DOHH2 (cell line): ENCODE measurements at regions not wholly inside any gene's neighbourhood (a gene's known extent, or its start where the extent isn't known, plus 50 kb on each side); places are given as distances from the start of the nearest gene placed in this dataset.

Source experiments
- H3F3A ChIP-seq: fragments of 200-600 bp; sonication (generic), shearing (Covaris generic); 2 replicates; pipeline ENCODE4 v1.6.0; 2016; ENCODE audit warnings: antibody characterized with exemption, mild to moderate bottlenecking; ENCODE audit not compliant: control insufficient read depth, insufficient read depth
- H3K27ac ChIP-seq: fragments of 200-600 bp; sonication (generic); 2 replicates; pipeline ENCODE4 v1.5.1; 2014; ENCODE audit warnings: low read depth, mild to moderate bottlenecking, low read length, moderate library complexity
- H3K27me3 ChIP-seq: fragments of 200-600 bp; sonication (generic); 2 replicates; pipeline ENCODE4 v1.6.1; 2014; ENCODE audit warnings: mild to moderate bottlenecking, low read length, mixed read lengths; ENCODE audit not compliant: control insufficient read depth
- H3K36me3 ChIP-seq: fragments of 200-600 bp; sonication (generic); 2 replicates; pipeline ENCODE4 v1.6.1; 2014; ENCODE audit warnings: mild to moderate bottlenecking, low read length, moderate library complexity, mixed read lengths; ENCODE audit not compliant: control insufficient read depth
- H3K4me1 ChIP-seq: fragments of 200-600 bp; sonication (generic); 2 replicates; pipeline ENCODE4 v1.6.1; 2014; ENCODE audit warnings: mild to moderate bottlenecking, low read length, mixed read lengths; ENCODE audit not compliant: control insufficient read depth
- H3K4me2 ChIP-seq: fragments of 200-600 bp; sonication (generic); 2 replicates; pipeline ENCODE4 v1.6.0; 2014; ENCODE audit warnings: mild to moderate bottlenecking, low read length, moderate library complexity
- H3K4me3 ChIP-seq: fragments of 200-600 bp; sonication (generic); 2 replicates; pipeline ENCODE4 v1.5.1; 2014; ENCODE audit warnings: mild to moderate bottlenecking, low read length, mixed read lengths
- H3K79me2 ChIP-seq: fragments of 200-600 bp; sonication (generic); 2 replicates; pipeline ENCODE4 v1.6.1; 2014; ENCODE audit warnings: mild to moderate bottlenecking, low read length, mixed read lengths; ENCODE audit not compliant: control insufficient read depth
- H3K9me2 ChIP-seq: fragments of 200-600 bp; sonication (generic); replicated peaks from 2 replicates; pipeline ENCODE4 v1.6.1; 2014; ENCODE audit warnings: mild to moderate bottlenecking, low read length, mixed read lengths; ENCODE audit not compliant: control insufficient read depth
- H3K9me3 ChIP-seq: fragments of 200-600 bp; sonication (generic); 2 replicates; pipeline ENCODE4 v1.6.1; 2014; ENCODE audit warnings: antibody characterized with exemption, low read length, mixed read lengths; ENCODE audit not compliant: control insufficient read depth, insufficient read depth
- H4K20me1 ChIP-seq: fragments of 200-600 bp; sonication (generic); 2 replicates; pipeline ENCODE4 v1.6.0; 2014; ENCODE audit warnings: low read depth, mild to moderate bottlenecking, antibody characterized with exemption, low read length, moderate library complexity; ENCODE audit not compliant: control insufficient read depth, insufficient read depth
- CTCF ChIP-seq: fragments of 200-600 bp; sonication (generic); IDR thresholded peaks from one replicate; pipeline ENCODE4 v1.5.1; 2014; ENCODE audit warnings: antibody characterized with exemption, mild to moderate bottlenecking, low read depth, low read length; ENCODE audit not compliant: poor library complexity, severe bottlenecking
- EZH2phosphoT487 ChIP-seq: fragments of 200-600 bp; sonication (generic); IDR thresholded peaks from 2 replicates; pipeline ENCODE4 v1.6.1; 2017; ENCODE audit warnings: borderline replicate concordance, mild to moderate bottlenecking, antibody characterized with exemption, low read length, moderate library complexity, mixed read lengths

- no peaks in the 10 kb centered on the region for H3K4me1 ChIP-seq
- no peaks in the 10 kb centered on the region for H3K36me3 ChIP-seq
- H3K27me3 ChIP-seq: no peaks in the 10 kb centered on the region
- H4K20me1 ChIP-seq: no peaks in the 10 kb centered on the region
- H3F3A ChIP-seq: no peaks in the 10 kb centered on the region
- H3K9me3 ChIP-seq: no peaks in the 10 kb centered on the region
- no peaks in the 10 kb centered on the region for H3K79me2 ChIP-seq
- no peak overlapping the region for H3K27ac ChIP-seq
- H3K9me2 ChIP-seq: no peaks in the 10 kb centered on the region
- H3K4me3 ChIP-seq: no peak overlapping the region
- TF ChIP-seq EZH2phosphoT487: no peak
- H3K4me2 ChIP-seq: no peak overlapping the region
Observed at GRCh38 chr7:33825644-33826043, 79.7 kb upstream of the BMPER start.

- Histone ChIP-seq H3K9me3 (no peaks in the 10 kb centered on the region), H4K20me1 (no peaks in the 10 kb centered on the region)
Observed at GRCh38 chr7:33829536-33829935, 75.8 kb upstream of the BMPER start.

GRCh38 chr7:33831389-33832141 is 73.8 kb upstream of the BMPER start:
- no peaks in the 10 kb centered on the region for H3K79me2 ChIP-seq
- H4K20me1 ChIP-seq: no peaks in the 10 kb centered on the region
- no peak overlapping the region for H3K4me2 ChIP-seq
- H3K27me3 ChIP-seq: no peaks in the 10 kb centered on the region
- no peaks in the 10 kb centered on the region for H3K9me2 ChIP-seq
- H3F3A ChIP-seq: no peaks in the 10 kb centered on the region
- H3K27ac ChIP-seq: no peak overlapping the region
- H3K36me3 ChIP-seq: no peaks in the 10 kb centered on the region
- no peaks in the 10 kb centered on the region for H3K4me1 ChIP-seq
- TF ChIP-seq EZH2phosphoT487 (no peak), CTCF (no peak)
- H3K9me3 ChIP-seq: 0 out of 2 replicates have a peak, but pooled peaks cover 2% of the 10 kb centered on the region
- H3K4me3 ChIP-seq: no peak overlapping the region

More at GRCh38 chr7:33829536-33829935, 75.8 kb upstream of the BMPER start:
- Histone ChIP-seq H3K27me3 (no peaks in the 10 kb centered on the region), H3K9me2 (no peaks in the 10 kb centered on the region), H3K27ac (no peak overlapping the region), H3K36me3 (no peaks in the 10 kb centered on the region), H3K4me3 (no peak overlapping the region), H3K4me2 (no peak overlapping the region), H3F3A (no peaks in the 10 kb centered on the region), H3K4me1 (no peaks in the 10 kb centered on the region), H3K79me2 (no peaks in the 10 kb centered on the region)
- TF ChIP-seq CTCF: no peak
- no peak for TF ChIP-seq EZH2phosphoT487

- H3K4me2 ChIP-seq: no peak overlapping the region
- 0 out of 2 replicates have a peak, but pooled peaks cover 6% of the 10 kb centered on the region for H3K9me3 ChIP-seq
- H3K27me3 ChIP-seq: no peaks in the 10 kb centered on the region
- no peaks in the 10 kb centered on the region for H3K36me3 ChIP-seq
- H3K9me2 ChIP-seq: no peaks in the 10 kb centered on the region
- no peaks in the 10 kb centered on the region for H3K4me1 ChIP-seq
- TF ChIP-seq EZH2phosphoT487 (no peak), CTCF (no peak)
- no peaks in the 10 kb centered on the region for H3F3A ChIP-seq
- H3K79me2 ChIP-seq: no peaks in the 10 kb centered on the region
- H4K20me1 ChIP-seq: no peaks in the 10 kb centered on the region
- H3K27ac ChIP-seq: no peak overlapping the region
- no peak overlapping the region for H3K4me3 ChIP-seq
Observed at GRCh38 chr7:33832271-33832721, 73.0 kb upstream of the BMPER start.
